Endothelial cell of umbilical vein (primary cell): ENCODE measurements at regions not wholly inside any gene's neighbourhood (a gene's known extent, or its start where the extent isn't known, plus 50 kb on each side); places are given as distances from the start of the nearest gene placed in this dataset.

Experiments
- BruUV-seq: library from RNA; stranded (reverse); fragments of 400-500 nt; replicated peaks from 2 replicates; lab custom pipeline; 2021; lab: Mats Ljungman, UMichigan
- CTCF ChIA-PET: fragments of 300-600, 350-600 bp; sonication (Branson Sonifier 250); formaldehyde crosslinking; loops from one replicate; lab custom pipeline; 2021; ENCODE audit warnings: antibody characterized with exemption, inconsistent platforms; lab: Charles Lee
- POLR2A ChIA-PET: fragments of 300-600, 350-600 bp; sonication (Branson Sonifier 250); formaldehyde crosslinking; loops from one replicate; lab custom pipeline; 2021; ENCODE audit warnings: antibody characterized with exemption, inconsistent platforms; lab: Charles Lee
- DNase-seq: peaks from one replicate; pipeline ENCODE4 v3.0.0-alpha.2; 2011; ENCODE audit warnings: low read depth, low spot score
- FAIRE-seq: peaks from 2 replicates; lab custom pipeline; 2011; peaks lifted over from hg19 to GRCh38; lab: Jason Lieb, UNC
- H2AFZ ChIP-seq: 2 replicates; pipeline ENCODE4 v1.6.0; 2012; ENCODE audit warnings: low read depth, low read length, control low read depth, inconsistent platforms
- H3K27ac ChIP-seq: 2 replicates; pipeline ENCODE4 v1.5.1; 2011; ENCODE audit warnings: low read depth, mild to moderate bottlenecking, control low read depth, low read length, moderate library complexity; ENCODE audit not compliant: insufficient read depth
- H3K27me3 ChIP-seq, 2 experiments: 2 replicates each; pipeline versions ENCODE4 v1.6.0 to v1.6.1; 2011; ENCODE audit warnings: low read length in 2 of 2, mixed read lengths in 1 of 2; ENCODE audit not compliant: control insufficient read depth in 2 of 2, insufficient read depth in 2 of 2
- H3K36me3 ChIP-seq, 2 experiments: 2 replicates in 1 of 2; 3 replicates in 1 of 2; pipeline ENCODE4 v1.5.1; 2011; ENCODE audit warnings: low read length in 2 of 2, mild to moderate bottlenecking in 1 of 2, moderate library complexity in 1 of 2; ENCODE audit not compliant: control insufficient read depth in 2 of 2, insufficient read depth in 2 of 2; ENCODE audit errors: extremely low read depth in 1 of 2
- H3K4me1 ChIP-seq: 3 replicates; pipeline ENCODE4 v1.5.1; 2011; ENCODE audit warnings: mild to moderate bottlenecking, low read length; ENCODE audit not compliant: control insufficient read depth, insufficient read depth; ENCODE audit errors: extremely low read depth
- H3K4me2 ChIP-seq: 2 replicates; pipeline ENCODE4 v1.6.1; 2011; ENCODE audit warnings: low read length, control low read depth, mixed read lengths; ENCODE audit not compliant: insufficient read depth
- H3K4me3 ChIP-seq, 3 experiments: fragments of 200-600 bp in 1 of 3; sonication (generic), shearing (Covaris generic) in 1 of 3; replicated peaks in 1 of 3; 2 replicates each; pipeline ENCODE4 v1.5.1; 2011 to 2016; ENCODE audit warnings: control low read depth in 3 of 3, low read length in 3 of 3, mild to moderate bottlenecking in 2 of 3, inconsistent platforms in 1 of 3, low read depth in 1 of 3, moderate library complexity in 1 of 3; ENCODE audit not compliant: insufficient read depth in 1 of 3
- H3K79me2 ChIP-seq: 2 replicates; pipeline ENCODE4 v1.6.0; 2012; ENCODE audit warnings: low read length, inconsistent platforms; ENCODE audit not compliant: control insufficient read depth, insufficient read depth
- H3K9ac ChIP-seq: replicated peaks from 2 replicates; pipeline ENCODE3; 2011; ENCODE audit warnings: low read length, control low read depth; ENCODE audit not compliant: insufficient read depth; ENCODE audit errors: extremely low read depth
- H3K9me1 ChIP-seq: replicated peaks from 3 replicates; pipeline ENCODE4 v1.6.0; 2011; ENCODE audit warnings: mild to moderate bottlenecking, low read length; ENCODE audit not compliant: control insufficient read depth, insufficient read depth; ENCODE audit errors: extremely low read depth
- H3K9me3 ChIP-seq: replicated peaks from 2 replicates; pipeline ENCODE4 v1.5.1; 2012; ENCODE audit warnings: low read length, inconsistent platforms; ENCODE audit not compliant: control insufficient read depth, insufficient read depth
- H4K20me1 ChIP-seq: replicated peaks from 2 replicates; pipeline ENCODE3; 2011; ENCODE audit warnings: mild to moderate bottlenecking, low read length; ENCODE audit not compliant: control insufficient read depth, insufficient read depth; ENCODE audit errors: extremely low read depth
- EZH2 ChIP-seq: IDR thresholded peaks from 2 replicates; pipeline ENCODE4 v1.6.1; 2012; ENCODE audit warnings: borderline replicate concordance, low read depth, mild to moderate bottlenecking, moderate library complexity, low read length, inconsistent platforms; ENCODE audit not compliant: severe bottlenecking
- FOS ChIP-seq: IDR thresholded peaks from 2 replicates; pipeline ENCODE4 v1.6.1; 2011; ENCODE audit warnings: mild to moderate bottlenecking, low read length, moderate library complexity, borderline replicate concordance; ENCODE audit not compliant: insufficient read depth
- GATA2 ChIP-seq: IDR thresholded peaks from 2 replicates; pipeline ENCODE4 v1.7.0; 2011; ENCODE audit warnings: low read depth, mild to moderate bottlenecking, moderate library complexity, mixed read lengths, low read length; ENCODE audit not compliant: insufficient read length, insufficient read depth
- JUN ChIP-seq: IDR thresholded peaks from 2 replicates; pipeline ENCODE4 v1.6.1; 2011; ENCODE audit warnings: borderline replicate concordance, low read depth; ENCODE audit not compliant: insufficient read length, insufficient read depth
- MAX ChIP-seq: IDR thresholded peaks from 2 replicates; pipeline ENCODE4 v1.6.1; 2011; ENCODE audit not compliant: insufficient read depth, insufficient read length
- MYC ChIP-seq: IDR thresholded peaks from one replicate; pipeline ENCODE4 v1.6.1; 2011; ENCODE audit warnings: mild to moderate bottlenecking, low read depth, low read length
- POLR2A ChIP-seq: IDR thresholded peaks from 2 replicates; pipeline ENCODE4 v1.6.1; 2012; ENCODE audit warnings: low read depth, mild to moderate bottlenecking, control low read depth, low read length
- POLR2AphosphoS5 ChIP-seq: IDR thresholded peaks from 2 replicates; pipeline ENCODE4 v1.6.1; 2012; ENCODE audit warnings: low read depth, mild to moderate bottlenecking, control low read depth, low read length, moderate library complexity; ENCODE audit not compliant: insufficient read depth
- dilution Hi-C: fragments of 300-500 bp; cut with MboI; formaldehyde crosslinking; loops from one replicate; pipeline ENCODE4 v1.15.0; 2019; ENCODE audit warnings: low sequenced_read_pairs; ENCODE audit not compliant: extremely low pct_ligation_motif_present
- intact Hi-C: fragments of 100-400 bp; cut with micrococcal nuclease; formaldehyde crosslinking; loops from one replicate; pipeline ENCODE4 v1.10.0; 2022
- TF ChIP-seq, protein P1 (sequence below), 2 donors: IDR thresholded peaks; 1 replicate in 1 of 2; 2 replicates in 1 of 2; pipeline ENCODE4 v1.5.1; 2011; ENCODE audit warnings: low read length in 2 of 2, mild to moderate bottlenecking in 2 of 2, moderate library complexity in 2 of 2, control low read depth in 1 of 2, inconsistent platforms in 1 of 2, low read depth in 1 of 2; ENCODE audit not compliant: insufficient read depth in 1 of 2; ENCODE audit errors: extremely low read depth in 1 of 2

- H3K79me2 ChIP-seq = no peaks in the 10 kb centered on the region
- no TSS peak for BruUV-seq
Measured at GRCh38 chr9:90290716-90291485, 351.7 kb downstream of the DIRAS2 start.

More at GRCh38 chr9:90290716-90291485, 351.7 kb downstream of the DIRAS2 start:
- no peak overlapping the region for H3K4me3 ChIP-seq
- no peaks in the 10 kb centered on the region for H3K9me1 ChIP-seq
- H3K27me3 ChIP-seq = no peaks in the 10 kb centered on the region
- no peaks in the 10 kb centered on the region for H3K9me3 ChIP-seq
- no peaks in the 10 kb centered on the region for H4K20me1 ChIP-seq
- ChIA-PET CTCF (no interaction called here), POLR2A (no interaction called here)
- H3K36me3 ChIP-seq = no peaks in the 10 kb centered on the region
- intact Hi-C loops (loop anchor here (10.0 kb wide), 1 partner anchor 126 kb away; no protein-coding TSS in a partner anchor), dilution Hi-C loops (no loop called here)
- H3K4me2 ChIP-seq = no peak overlapping the region
- no peaks in the 10 kb centered on the region for H3K4me1 ChIP-seq
- DNase-seq (no peak), FAIRE-seq (no peak)
- H3K27ac ChIP-seq = no peak overlapping the region
- H2AFZ ChIP-seq = no peak overlapping the region
- no peak overlapping the region for H3K9ac ChIP-seq
- TF ChIP-seq JUN (no peak), EZH2 (no peak), GATA2 (no peak), FOS (no peak), MYC (no peak), POLR2A (no peak), MAX (no peak), POLR2AphosphoS5 (no peak)
- TF ChIP-seq, protein P1, sequence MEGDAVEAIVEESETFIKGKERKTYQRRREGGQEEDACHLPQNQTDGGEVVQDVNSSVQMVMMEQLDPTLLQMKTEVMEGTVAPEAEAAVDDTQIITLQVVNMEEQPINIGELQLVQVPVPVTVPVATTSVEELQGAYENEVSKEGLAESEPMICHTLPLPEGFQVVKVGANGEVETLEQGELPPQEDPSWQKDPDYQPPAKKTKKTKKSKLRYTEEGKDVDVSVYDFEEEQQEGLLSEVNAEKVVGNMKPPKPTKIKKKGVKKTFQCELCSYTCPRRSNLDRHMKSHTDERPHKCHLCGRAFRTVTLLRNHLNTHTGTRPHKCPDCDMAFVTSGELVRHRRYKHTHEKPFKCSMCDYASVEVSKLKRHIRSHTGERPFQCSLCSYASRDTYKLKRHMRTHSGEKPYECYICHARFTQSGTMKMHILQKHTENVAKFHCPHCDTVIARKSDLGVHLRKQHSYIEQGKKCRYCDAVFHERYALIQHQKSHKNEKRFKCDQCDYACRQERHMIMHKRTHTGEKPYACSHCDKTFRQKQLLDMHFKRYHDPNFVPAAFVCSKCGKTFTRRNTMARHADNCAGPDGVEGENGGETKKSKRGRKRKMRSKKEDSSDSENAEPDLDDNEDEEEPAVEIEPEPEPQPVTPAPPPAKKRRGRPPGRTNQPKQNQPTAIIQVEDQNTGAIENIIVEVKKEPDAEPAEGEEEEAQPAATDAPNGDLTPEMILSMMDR (IDR thresholded peaks at IDR 0.05; ENCODE audit: extremely low read depth in 1 of 2, insufficient read depth in 1 of 2, low read depth in 1 of 2, low read length in 2 of 2) = no peak
